ENCODE measurements at regions not wholly inside any gene's neighbourhood (a gene's known extent, or its start where the extent isn't known, plus 50 kb on each side); places are given as distances from the start of the nearest gene placed in this dataset.
"Not testable (repeated sequence)": the region's sequence is repeated elsewhere in the genome, so short reads cannot be mapped to it uniquely, and the experiment has no call there.

GRCh38 chr12:14215949-14216348 is 149.5 kb upstream of the ATF7IP start:
- TF ChIP-seq ZNF142 (CRISPR knock-in tag; IDR thresholded peaks at IDR 0.05); CREB1 (IDR thresholded peaks at IDR 0.05); CREB1 (CRISPR knock-in tag; IDR thresholded peaks at IDR 0.05); ZNF12 (CRISPR knock-in tag; IDR thresholded peaks at IDR 0.05); ZC3H4 (CRISPR knock-in tag; IDR thresholded peaks at IDR 0.05; ENCODE audit: borderline replicate concordance); ZBTB26 (CRISPR knock-in tag; IDR thresholded peaks at IDR 0.05; ENCODE audit: borderline replicate concordance); ZNF687 (CRISPR knock-in tag; IDR thresholded peaks at IDR 0.05); ZFP41 (CRISPR knock-in tag; IDR thresholded peaks at IDR 0.05; ENCODE audit: borderline replicate concordance); ZBTB20 (CRISPR knock-in tag; IDR thresholded peaks at IDR 0.05; ENCODE audit: borderline replicate concordance, low read depth); CEBPG (CRISPR knock-in tag; IDR thresholded peaks at IDR 0.05); CTCF (CRISPR knock-in tag; IDR thresholded peaks at IDR 0.05); SMAD9 (CRISPR knock-in tag; IDR thresholded peaks at IDR 0.05): not testable (repeated sequence)

Data from HepG2 (cell line).